Right lobe of liver (tissue), 4 donors: ENCODE measurements at regions not wholly inside any gene's neighbourhood (a gene's known extent, or its start where the extent isn't known, plus 50 kb on each side); places are given as distances from the start of the nearest gene placed in this dataset.

Experiments
- CTCF ChIP-seq, 4 donors: fragments of 200-600 bp in 3 of 4; fragments of 450-650 bp in 1 of 4; IDR thresholded peaks; one replicate each; pipeline versions ENCODE4 v1.5.1 to v1.8.0; 2016 to 2022; ENCODE audit warnings: antibody characterized with exemption in 4 of 4, mild to moderate bottlenecking in 2 of 4
- POLR2A ChIP-seq: fragments of 450-650 bp; IDR thresholded peaks from one replicate; pipeline ENCODE4 v1.6.1; 2017; ENCODE audit warnings: antibody characterized with exemption, mild to moderate bottlenecking
- donor health status: DM: no; HTN: no; CAD: no.
- donor health status: DM: no; HTN: no; CAD: no.
- donor health status: DM: no; HTN: yes; CAD: no.

DNA sequence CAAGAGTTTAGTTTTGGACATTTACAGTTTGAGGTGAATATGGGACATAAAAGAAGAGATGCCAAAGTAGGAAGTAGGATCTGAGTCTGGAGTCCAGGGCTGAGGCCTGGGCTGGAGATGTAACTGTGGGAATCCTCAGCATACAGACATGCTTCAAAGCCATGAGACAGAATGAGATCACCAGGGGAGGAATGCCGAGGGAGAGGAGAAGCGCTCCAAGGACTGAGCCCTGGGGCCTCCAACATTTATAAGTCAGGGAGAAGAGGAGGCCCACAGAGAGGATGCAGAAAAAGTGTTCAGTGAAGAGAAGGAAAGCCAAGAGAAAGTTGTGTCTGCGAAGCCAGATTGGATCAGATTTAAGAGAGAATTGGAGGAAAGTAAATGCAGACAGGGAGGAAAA, 277.5 kb upstream of the MYOCD start:
- no peak for TF ChIP-seq CTCF (IDR thresholded peaks at IDR 0.05)
- TF ChIP-seq POLR2A = no peak
